Esophagus muscularis mucosa (tissue), 4 donors: ENCODE measurements at regions not wholly inside any gene's neighbourhood (a gene's known extent, or its start where the extent isn't known, plus 50 kb on each side); places are given as distances from the start of the nearest gene placed in this dataset.

ENCODE experiments used
- DNase-seq: peaks from one replicate; pipeline ENCODE4 v3.0.0-alpha.2; 2017; ENCODE audit errors: extremely low spot score
- H3K27ac ChIP-seq, 4 donors: fragments of 200-600 bp; sonication (generic); replicated peaks in 1 of 4; 1 replicate in 3 of 4; 2 replicates in 1 of 4; pipeline ENCODE4 v1.5.1; 2016 to 2019; ENCODE audit warnings: mild to moderate bottlenecking in 1 of 4
- H3K27me3 ChIP-seq, 4 donors: fragments of 200-600 bp; sonication (generic); one replicate each; pipeline versions ENCODE4 v1.5.1 to v1.6.0; 2016 to 2019
- H3K36me3 ChIP-seq, 4 donors: fragments of 200-600 bp; sonication (generic); one replicate each; pipeline ENCODE4 v1.5.1; 2016 to 2019
- H3K4me1 ChIP-seq, 4 donors: fragments of 200-600 bp; sonication (generic); one replicate each; pipeline ENCODE4 v1.5.1; 2016 to 2019
- H3K4me3 ChIP-seq, 4 donors: fragments of 200-600 bp; sonication (generic); 1 replicate in 2 of 4; 2 replicates in 2 of 4; pipeline ENCODE4 v1.5.1; 2016 to 2019; ENCODE audit warnings: mild to moderate bottlenecking in 4 of 4, moderate library complexity in 1 of 4
- H3K9me3 ChIP-seq, 4 donors: fragments of 200-600 bp; sonication (generic); 1 replicate in 3 of 4; 2 replicates in 1 of 4; pipeline ENCODE4 v1.5.1; 2016 to 2019
- CTCF ChIP-seq, 3 experiments: fragments of 200-600 bp in 2 of 3; fragments of 450-650 bp in 1 of 3; sonication (generic) in 2 of 3; IDR thresholded peaks; one replicate each; pipeline ENCODE4 v1.5.1; 2017 to 2019; ENCODE audit warnings: antibody characterized with exemption in 3 of 3, mild to moderate bottlenecking in 2 of 3, moderate library complexity in 1 of 3
- EP300 ChIP-seq: sonication (generic); formaldehyde crosslinking; IDR thresholded peaks from one replicate; pipeline ENCODE4 v1.6.1; 2017; ENCODE audit warnings: antibody characterized with exemption
- POLR2A ChIP-seq: fragments of 450-650 bp; IDR thresholded peaks from one replicate; pipeline ENCODE4 v1.6.1; 2017; ENCODE audit warnings: antibody characterized with exemption, moderate library complexity, mild to moderate bottlenecking, low read depth
- POLR2AphosphoS5 ChIP-seq, 2 donors: sonication (generic); formaldehyde crosslinking; IDR thresholded peaks; one replicate each; pipeline ENCODE4 v1.6.1; 2017; ENCODE audit warnings: antibody characterized with exemption in 2 of 2
- WGBS: methylation state at CpG from one replicate; pipeline ENCODE4 v1.1.5; 2018; 5-methylcytosine and 5-hydroxymethylcytosine counted together
- intact Hi-C: fragments of 100-400 bp; cut with DNase I; formaldehyde crosslinking; loops from one replicate; pipeline ENCODE4 v1.15.1; 2023

GRCh38 chr4:11898796-11899195 is 470.1 kb upstream of the HS3ST1 start:
- 90% methylated on average over 1 of the region's 1 CpG for WGBS
- TF ChIP-seq CTCF (IDR thresholded peaks at IDR 0.05) (no peak), POLR2A (no peak), EP300 (no peak), POLR2AphosphoS5 (IDR thresholded peaks at IDR 0.05) (no peak)
- intact Hi-C loops, result no loop called here
- Histone ChIP-seq H3K27me3 (no peaks in the 10 kb centered on the region), H3K4me1 (peaks cover 0 to 4% (median 3%) of the 10 kb centered on the region in 4 donors), H3K4me3 (no peak overlapping the region), H3K36me3 (no peaks in the 10 kb centered on the region), H3K27ac (no peak overlapping the region), H3K9me3 (no peaks in the 10 kb centered on the region)
- no peak for DNase-seq

DNA sequence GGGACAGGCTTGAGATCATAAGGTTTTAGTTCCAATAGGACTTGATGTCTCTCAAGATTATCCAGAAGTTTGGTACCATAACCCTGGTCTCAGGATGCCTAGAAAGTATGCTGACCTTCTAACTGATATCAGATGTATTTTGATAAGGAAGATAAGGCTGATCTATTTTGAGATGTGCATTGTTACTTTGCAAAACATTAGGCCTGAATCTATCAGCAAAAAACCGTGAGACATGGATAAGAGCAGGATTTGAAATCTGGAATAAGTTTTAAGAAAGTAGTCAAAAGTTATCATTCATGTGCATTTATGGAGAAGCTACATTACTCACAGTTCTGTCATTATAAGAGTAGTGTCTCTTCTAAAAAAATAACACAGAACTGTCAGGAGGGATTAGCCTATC is 467.1 kb upstream of the HS3ST1 start:
- intact Hi-C loops, result no loop called here
- no peak overlapping the region for H3K27ac ChIP-seq
- H3K36me3 ChIP-seq, result no peaks in the 10 kb centered on the region
- H3K4me1 ChIP-seq, result peaks cover 0 to 4% (median 2%) of the 10 kb centered on the region in 4 donors
- H3K9me3 ChIP-seq, result no peaks in the 10 kb centered on the region
- 73% methylated on average over 1 of the region's 1 CpG for WGBS
- H3K4me3 ChIP-seq, result no peak overlapping the region
- no peak for TF ChIP-seq EP300
- no peak for TF ChIP-seq POLR2AphosphoS5 (IDR thresholded peaks at IDR 0.05)
- no peak for TF ChIP-seq POLR2A
- no peak for TF ChIP-seq CTCF (IDR thresholded peaks at IDR 0.05)
- no peak for DNase-seq
- H3K27me3 ChIP-seq, result no peaks in the 10 kb centered on the region

DNA sequence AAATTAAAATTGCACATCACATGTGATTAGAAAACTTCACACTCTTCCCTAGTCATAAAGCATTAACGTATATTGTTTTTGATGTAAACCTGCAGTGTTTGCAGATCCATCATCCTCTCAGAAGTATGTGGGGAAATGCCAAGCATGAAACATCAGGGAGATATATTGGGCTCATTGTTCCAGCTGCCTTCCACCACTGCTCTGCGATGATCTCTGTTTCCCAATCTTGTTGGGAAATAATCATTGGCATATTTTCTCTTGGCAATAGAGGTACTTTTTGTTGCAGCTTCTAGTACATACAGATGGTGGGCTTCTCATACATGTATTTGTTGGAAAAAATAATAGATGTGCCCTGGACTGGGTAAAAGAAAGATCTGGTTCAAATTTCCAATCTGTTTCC is 466.3 kb upstream of the HS3ST1 start:
- H3K4me3 ChIP-seq, result no peak overlapping the region
- H3K36me3 ChIP-seq, result no peaks in the 10 kb centered on the region
- H3K9me3 ChIP-seq, result no peaks in the 10 kb centered on the region
- no peaks in the 10 kb centered on the region for H3K27me3 ChIP-seq
- 74% methylated on average over 2 of the region's 2 CpGs for WGBS
- no peak for TF ChIP-seq POLR2AphosphoS5 (IDR thresholded peaks at IDR 0.05)
- no peak for TF ChIP-seq CTCF (IDR thresholded peaks at IDR 0.05)
- no peak for TF ChIP-seq EP300
- TF ChIP-seq POLR2A, result no peak
- H3K4me1 ChIP-seq, result peaks cover 0 to 4% (median 2%) of the 10 kb centered on the region in 4 donors
- DNase-seq, result no peak
- intact Hi-C loops, result no loop called here
- no peak overlapping the region for H3K27ac ChIP-seq

GRCh38 chr4:11894221-11894620 is 465.5 kb upstream of the HS3ST1 start:
- TF ChIP-seq CTCF (IDR thresholded peaks at IDR 0.05) (no peak), POLR2AphosphoS5 (IDR thresholded peaks at IDR 0.05) (no peak), EP300 (no peak), POLR2A (no peak)
- intact Hi-C loops, result no loop called here
- 52% methylated on average over 3 of the region's 3 CpGs for WGBS

DNA sequence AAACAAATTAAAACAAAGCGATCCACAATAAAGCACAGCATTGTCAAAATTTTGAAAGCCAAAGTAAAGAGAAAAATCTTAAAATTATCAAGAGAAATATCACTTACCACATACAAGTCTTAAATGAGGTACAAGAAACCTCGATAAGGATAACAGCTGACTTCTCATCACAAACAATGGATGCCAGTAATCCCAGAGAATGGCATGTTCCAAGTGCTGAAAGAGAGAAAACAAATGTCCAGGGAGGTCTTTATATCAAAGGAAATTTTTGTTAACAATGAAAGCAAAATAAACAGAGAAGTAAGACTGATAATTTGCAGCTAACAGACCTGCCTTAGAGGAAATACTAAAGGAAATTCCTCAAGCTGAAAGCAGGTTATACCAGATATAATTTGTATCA is 460.4 kb upstream of the HS3ST1 start:
- 77% methylated on average over 2 of the region's 2 CpGs for WGBS
- H3K4me3 ChIP-seq, result no peak overlapping the region
- no peaks in the 10 kb centered on the region for H3K4me1 ChIP-seq
- intact Hi-C loops, result no loop called here
- H3K27ac ChIP-seq, result no peak overlapping the region
- no peak for TF ChIP-seq CTCF (IDR thresholded peaks at IDR 0.05)
- TF ChIP-seq EP300, result no peak
- no peak for TF ChIP-seq POLR2AphosphoS5 (IDR thresholded peaks at IDR 0.05)
- TF ChIP-seq POLR2A, result no peak
- no peaks in the 10 kb centered on the region for H3K36me3 ChIP-seq
- H3K27me3 ChIP-seq, result no peaks in the 10 kb centered on the region
- H3K9me3 ChIP-seq, result no peaks in the 10 kb centered on the region
- DNase-seq, result no peak

More at GRCh38 chr4:11894221-11894620, 465.5 kb upstream of the HS3ST1 start:
- DNase-seq, result no peak
- H3K36me3 ChIP-seq, result no peaks in the 10 kb centered on the region
- H3K27me3 ChIP-seq, result no peaks in the 10 kb centered on the region
- H3K27ac ChIP-seq, result no peak overlapping the region
- no peak overlapping the region for H3K4me3 ChIP-seq
- peaks cover 0 to 4% (median 2%) of the 10 kb centered on the region in 4 donors for H3K4me1 ChIP-seq
- no peaks in the 10 kb centered on the region for H3K9me3 ChIP-seq
